ENCODE measurements at regions not wholly inside any gene's neighbourhood (a gene's known extent, or its start where the extent isn't known, plus 50 kb on each side); places are given as distances from the start of the nearest gene placed in this dataset.
A peak's percentile ranks its signal among the peaks of the same experiment; 100 is the strongest.

- DNase-seq: no peak
Measured at GRCh38 chr2:3962719-3963118, 259.3 kb downstream of the DCDC2C start.

- no peak for DNase-seq
Measured at GRCh38 chr2:3965211-3965610, 261.8 kb downstream of the DCDC2C start.

- DNase-seq: no peak
Measured at GRCh38 chr2:3965953-3966352, 262.6 kb downstream of the DCDC2C start.

- DNase-seq: no peak
Measured at GRCh38 chr2:3966470-3966869, 263.1 kb downstream of the DCDC2C start.

GRCh38 chr2:3968736-3969135, 265.4 kb downstream of the DCDC2C start:
- no peak for DNase-seq

- no peak for DNase-seq
Measured at GRCh38 chr2:3970791-3971651, 267.6 kb downstream of the DCDC2C start.

- DNase-seq: no peak
Measured at GRCh38 chr2:3971652-3972192, 268.3 kb downstream of the DCDC2C start.

GRCh38 chr2:3972377-3972776, 269.0 kb downstream of the DCDC2C start:
- DNase-seq: peak; percentile 21

GRCh38 chr2:3974765-3975164, 271.4 kb downstream of the DCDC2C start:
- no peak for DNase-seq

GRCh38 chr2:3981446-3981987, 278.1 kb downstream of the DCDC2C start:
- no peak for DNase-seq

GRCh38 chr2:3982160-3982559, 278.8 kb downstream of the DCDC2C start:
- no peak for DNase-seq

GRCh38 chr2:3986063-3986462, 282.7 kb downstream of the DCDC2C start:
- DNase-seq: no peak

- no peak for DNase-seq
Measured at GRCh38 chr2:3986530-3987258, 283.3 kb downstream of the DCDC2C start.

- no peak for DNase-seq
Measured at GRCh38 chr2:4002841-4003403, 299.5 kb downstream of the DCDC2C start.

- no peak for DNase-seq
Measured at GRCh38 chr2:4012197-4012596, 308.8 kb downstream of the DCDC2C start.

GRCh38 chr2:4018535-4018934, 315.2 kb downstream of the DCDC2C start:
- DNase-seq: no peak

GRCh38 chr2:4020153-4020552, 316.8 kb downstream of the DCDC2C start:
- DNase-seq: no peak

GRCh38 chr2:4020649-4021048, 317.3 kb downstream of the DCDC2C start:
- DNase-seq: no peak

GRCh38 chr2:4024605-4025004, 321.2 kb downstream of the DCDC2C start:
- DNase-seq: no peak

GRCh38 chr2:4029081-4029480, 325.7 kb downstream of the DCDC2C start:
- no peak for DNase-seq

- DNase-seq: no peak
Measured at GRCh38 chr2:4039896-4040295, 336.5 kb downstream of the DCDC2C start.

GRCh38 chr2:4047961-4048891, 344.9 kb downstream of the DCDC2C start:
- DNase-seq: no peak

Data from NCI-H82 (cell line).